ENCODE measurements at regions not wholly inside any gene's neighbourhood (a gene's known extent, or its start where the extent isn't known, plus 50 kb on each side); places are given as distances from the start of the nearest gene placed in this dataset.
"Not testable (repeated sequence)": the region's sequence is repeated elsewhere in the genome, so short reads cannot be mapped to it uniquely, and the experiment has no call there.

DNA sequence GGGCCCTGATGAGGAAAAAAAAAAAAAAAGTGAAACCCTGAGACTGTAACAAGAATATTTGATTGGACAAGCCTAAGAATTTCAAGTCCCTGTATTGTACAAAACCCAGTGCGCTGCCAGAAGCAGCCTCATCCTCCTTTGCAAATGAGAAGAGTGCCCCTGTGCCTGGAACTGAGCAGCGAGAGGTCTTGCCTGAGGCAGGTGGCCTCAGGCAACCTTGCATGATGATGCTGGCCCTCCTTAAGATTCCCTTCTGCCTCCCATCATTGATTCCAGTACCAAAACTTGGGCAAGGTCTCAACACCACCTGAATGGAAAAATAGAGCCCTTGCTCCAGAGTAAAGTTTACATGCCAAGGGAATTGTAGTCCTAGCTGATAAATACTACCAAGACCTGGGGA, 129.6 kb upstream of the RAB4A start:
- no peak for DNase-seq

DNA sequence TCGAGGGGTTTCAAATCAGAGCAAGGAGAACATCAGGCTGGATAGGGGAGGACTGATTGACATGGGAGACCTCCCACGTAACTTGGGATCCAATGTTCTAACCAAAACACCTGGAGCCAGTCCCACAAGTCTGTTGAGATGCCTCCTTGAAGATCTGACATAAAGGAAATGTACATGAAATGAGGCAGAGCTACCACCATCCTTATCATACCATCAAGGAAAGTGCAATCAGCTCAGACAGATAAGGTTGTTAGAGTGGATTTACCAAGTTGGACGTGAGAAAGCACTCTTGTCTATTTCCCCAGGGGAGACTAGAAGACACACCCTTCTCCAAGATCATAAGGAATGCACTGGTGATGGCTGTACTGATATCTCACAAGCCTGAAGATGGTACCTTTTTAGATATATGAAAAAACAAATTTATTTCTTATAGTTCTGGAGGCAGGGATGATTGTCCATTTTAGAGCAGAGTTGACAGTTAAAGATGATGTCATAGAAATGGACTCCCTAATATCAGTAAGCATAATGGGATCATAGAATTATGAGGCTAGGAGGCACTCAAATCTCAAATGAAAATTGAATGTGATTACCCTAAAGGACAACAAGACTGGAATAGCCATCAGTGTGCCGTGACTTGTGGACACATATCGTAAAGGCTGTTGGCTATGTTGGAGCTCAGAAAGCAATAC, 129.1 kb upstream of the RAB4A start:
- no peak for DNase-seq

DNA sequence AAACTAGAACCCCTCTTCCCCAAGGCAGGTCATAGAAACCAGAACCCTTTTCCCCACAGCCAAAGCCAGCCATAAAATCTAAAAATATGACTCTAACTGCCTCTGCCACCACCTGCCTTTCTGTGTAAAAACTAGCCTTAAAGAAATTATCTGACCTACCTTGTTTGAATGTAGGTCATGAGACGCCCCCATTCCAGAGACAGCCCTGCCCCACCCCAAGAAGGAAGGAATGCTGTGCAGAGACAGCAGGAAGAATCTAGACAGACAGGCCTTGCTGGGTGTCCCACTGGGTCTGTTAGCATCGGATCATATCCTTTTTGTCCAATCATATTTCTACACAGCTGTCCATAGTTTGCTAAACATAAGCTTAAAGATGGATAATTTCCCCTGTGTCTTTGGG, 128.4 kb upstream of the RAB4A start:
- no peak for DNase-seq

DNA sequence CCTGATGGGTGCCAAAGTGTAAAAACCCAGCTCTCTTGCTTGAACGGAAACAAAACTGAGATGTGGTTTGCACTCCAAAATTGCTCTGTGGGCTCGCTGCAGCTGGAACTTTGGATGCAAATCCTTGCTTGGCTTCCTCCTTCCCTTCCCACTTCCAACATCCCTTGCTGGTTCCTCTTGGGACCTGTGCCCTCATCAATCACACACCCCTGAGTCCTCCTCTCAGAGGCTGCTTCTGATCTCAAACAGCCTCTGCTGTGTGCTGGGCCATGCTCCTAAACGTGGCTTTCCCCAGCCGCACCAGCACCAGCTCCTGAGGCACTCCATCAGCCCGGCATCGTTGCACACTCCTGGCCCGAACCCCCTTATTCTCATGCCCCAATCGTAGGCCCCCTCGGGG, 124.3 kb upstream of the RAB4A start:
- no peak for DNase-seq

DNA sequence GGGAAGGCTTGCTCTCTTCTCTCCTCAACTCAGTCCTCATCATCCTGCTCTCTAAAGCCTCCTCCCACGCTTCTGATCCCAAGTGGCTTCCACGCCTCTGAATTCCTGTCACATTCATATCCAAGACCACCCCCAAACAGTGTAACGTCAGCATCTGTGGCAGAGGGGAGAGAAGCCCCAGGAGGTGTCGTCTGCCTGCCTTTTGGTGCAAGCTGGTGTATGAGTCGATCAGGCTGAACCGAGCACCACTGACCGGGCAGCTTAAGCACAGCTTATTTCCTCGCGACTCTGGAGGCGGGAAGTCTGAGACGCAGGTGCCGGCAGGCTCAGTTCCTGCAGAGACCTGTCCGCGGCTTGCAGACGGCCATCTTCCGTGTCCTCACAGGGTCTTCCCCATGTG, 123.8 kb upstream of the RAB4A start:
- DNase-seq, result no peak

DNA sequence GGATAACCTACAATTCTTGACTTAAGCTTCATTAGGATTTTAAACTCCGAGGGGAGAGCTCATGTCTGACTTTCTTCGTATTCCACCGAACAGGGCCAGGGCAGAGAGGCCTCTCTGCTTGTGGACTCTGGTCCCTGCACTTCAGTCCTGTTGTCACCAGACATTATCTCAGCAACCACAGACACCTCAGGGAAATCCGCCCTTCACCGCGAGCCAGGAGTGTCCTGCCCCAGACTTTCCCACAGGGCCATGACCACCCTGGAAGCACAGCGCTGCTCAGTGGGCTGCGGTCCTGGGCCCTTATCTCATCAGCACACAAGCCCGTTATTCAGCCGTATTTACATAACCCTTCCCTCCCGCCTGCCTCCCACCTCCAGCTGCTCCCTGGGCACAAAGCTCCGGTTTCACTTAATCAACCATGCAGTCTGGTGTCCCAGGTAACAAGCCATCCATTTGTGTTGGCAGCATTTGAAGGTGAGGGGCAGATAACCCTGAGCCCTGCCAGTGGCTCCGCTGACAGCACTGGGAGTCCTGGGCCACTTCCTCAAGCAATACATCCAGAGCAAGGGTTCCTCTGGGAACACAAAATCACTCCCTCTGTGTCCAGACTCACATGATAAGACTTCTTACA, 122.8 kb upstream of the RAB4A start:
- DNase-seq, result no peak

DNA sequence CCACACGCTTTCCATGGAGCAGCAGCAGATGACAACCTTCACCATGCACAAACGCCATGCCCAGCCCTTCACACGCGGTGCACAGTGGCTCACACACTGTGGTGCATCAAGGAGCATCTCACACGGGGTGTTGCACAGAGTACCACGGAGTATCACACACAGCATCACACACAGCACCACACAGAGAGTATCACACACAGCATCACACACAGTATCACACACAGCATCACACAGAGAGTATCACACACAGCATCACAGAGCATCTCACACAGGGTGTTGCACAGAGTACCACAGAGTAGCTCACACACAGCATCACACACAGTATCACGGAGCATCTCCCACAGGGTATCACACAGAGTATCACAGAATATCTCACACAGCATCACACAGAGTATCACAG, 122.2 kb upstream of the RAB4A start:
- DNase-seq, result no peak

DNA sequence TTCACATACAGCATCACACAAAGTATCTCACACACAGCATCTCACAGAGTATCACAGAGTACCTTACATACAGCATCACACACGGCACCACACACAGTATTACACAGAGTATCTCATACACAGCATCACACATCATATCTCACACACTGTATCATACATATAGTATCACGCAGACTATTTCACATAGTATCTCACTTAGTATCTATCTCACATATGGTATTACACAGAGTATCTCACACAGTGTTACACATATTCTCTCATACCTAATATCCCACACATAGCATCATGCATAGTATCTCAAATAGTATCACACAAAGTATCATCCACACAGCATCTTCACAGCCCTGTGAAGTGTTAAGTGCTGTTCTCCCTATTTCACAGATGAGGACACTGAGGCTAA, 121.5 kb upstream of the RAB4A start:
- no peak for DNase-seq

DNA sequence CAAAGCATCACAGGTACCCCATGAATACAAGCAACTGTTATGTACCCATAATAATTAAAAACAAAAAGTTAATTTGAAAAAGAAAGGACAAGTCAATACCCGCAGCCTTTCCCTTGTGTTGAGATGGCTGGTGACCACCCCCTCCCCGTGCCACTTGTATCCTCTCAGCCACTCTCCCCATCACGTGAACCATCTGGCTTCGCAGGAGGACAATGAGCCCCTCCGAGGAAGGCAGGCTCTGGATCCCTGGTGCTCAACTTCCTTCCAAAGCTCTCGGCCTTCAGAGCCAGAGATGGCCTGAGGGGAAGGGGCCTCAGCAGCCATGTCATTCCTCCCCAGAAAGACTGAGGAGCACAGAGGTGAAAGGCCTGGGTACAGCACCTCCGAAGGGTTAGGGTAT, 120.4 kb upstream of the RAB4A start:
- no peak for DNase-seq

DNA sequence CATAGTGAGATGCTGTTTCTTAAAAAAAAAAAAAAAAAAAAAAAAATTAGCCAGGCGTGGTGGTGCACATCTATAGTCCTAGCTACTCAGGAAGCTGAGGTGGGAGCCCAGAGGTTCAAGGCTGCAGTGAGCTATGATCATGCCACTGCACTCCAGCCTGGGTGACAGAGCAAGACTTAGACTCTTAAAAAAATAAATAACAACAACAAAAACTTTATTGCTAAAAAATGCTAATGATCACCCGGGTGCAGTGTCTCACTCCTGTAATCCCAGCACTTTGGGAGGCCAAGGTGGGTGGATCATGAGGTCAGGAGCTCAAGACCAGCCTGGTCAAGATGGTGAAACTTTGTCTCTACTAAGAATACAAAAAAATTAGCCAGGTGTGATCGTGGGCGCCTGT, 119.5 kb upstream of the RAB4A start:
- DNase-seq, result not testable (repeated sequence)

DNA sequence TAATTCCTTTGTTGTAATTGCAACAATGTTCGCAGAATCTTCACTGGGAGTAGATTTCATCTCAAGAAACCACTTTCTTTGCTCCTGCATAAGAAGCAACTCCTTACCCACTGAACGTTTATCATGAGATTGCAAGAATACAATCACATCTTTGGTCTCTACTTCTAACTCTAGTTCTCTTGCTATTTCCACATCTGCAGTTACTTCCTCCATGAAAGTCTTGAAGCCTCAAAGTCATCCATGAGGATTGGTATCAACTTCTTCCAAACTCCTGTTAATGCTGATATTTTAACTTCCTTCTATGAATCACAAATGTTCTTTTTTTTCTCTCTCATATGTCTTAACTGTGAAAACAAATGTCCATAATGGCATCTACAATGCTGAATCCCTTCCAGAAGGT, 118.6 kb upstream of the RAB4A start:
- DNase-seq, result no peak

DNA sequence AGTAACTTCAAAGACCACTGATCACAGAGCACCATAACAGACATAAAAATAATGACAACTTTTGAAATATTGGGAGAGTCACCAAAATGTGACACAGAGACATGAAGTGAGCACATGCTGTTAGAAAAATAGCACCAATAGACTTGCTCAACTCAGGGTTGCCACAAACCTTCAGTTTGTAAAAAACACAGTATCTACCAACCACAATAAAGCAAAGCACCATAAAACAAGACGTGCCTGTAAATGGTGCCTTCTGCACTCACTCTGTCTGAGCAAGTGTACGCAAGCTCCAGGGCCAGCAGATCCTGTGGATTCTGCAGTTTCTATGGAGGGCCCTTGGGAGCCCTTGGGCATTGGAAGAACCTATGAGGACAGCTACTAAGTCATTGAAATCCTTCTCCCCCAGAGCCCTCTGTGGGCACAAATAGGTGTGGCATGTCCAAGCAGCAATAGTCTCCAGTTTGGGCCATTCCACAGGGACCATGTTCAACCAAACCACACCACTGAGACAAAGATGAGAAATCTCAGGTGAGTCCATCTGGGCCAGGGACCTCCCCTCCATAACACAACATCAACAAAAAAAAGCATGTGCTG, 116.9 kb upstream of the RAB4A start:
- DNase-seq, result no peak

DNA sequence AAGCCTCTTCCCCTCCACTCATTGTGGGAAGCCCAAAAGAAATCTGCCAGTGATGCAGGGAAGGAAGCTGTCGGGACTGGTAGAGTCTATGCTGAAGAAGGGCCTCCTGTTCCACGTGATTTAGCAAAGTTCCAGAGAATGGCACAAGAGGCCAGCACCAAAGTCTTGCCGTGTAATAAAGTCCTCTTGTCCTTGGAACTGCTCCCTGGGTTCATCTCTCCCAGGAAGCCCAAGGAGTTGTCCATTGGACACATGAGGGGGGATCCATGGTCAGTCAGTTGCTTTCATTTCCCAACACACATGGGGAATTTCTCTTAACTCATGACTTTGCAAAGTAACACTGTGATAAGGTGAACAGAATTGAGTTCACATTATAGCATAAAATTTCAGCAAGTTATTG, 116.1 kb upstream of the RAB4A start:
- no peak for DNase-seq

DNA sequence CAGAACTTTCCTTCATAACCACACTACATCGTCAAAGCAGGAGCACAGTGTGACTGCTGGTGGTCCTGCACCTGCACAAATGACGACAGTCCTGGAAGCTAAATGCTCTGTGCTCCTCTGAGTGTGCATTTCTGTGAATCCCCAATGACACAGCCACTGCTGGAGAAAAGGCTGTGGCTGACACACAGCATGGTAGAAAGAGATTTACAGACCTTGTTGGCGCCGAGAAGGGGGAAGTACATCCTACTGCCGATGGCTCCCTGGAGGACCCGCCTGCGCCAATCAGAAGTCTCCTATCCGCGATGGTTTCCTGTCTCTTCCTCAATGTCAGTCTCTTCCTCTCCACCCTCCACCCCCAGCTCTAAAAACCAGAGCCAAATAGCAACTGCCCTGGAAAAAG, 115.4 kb upstream of the RAB4A start:
- DNase-seq, result peak; percentile 51

DNA sequence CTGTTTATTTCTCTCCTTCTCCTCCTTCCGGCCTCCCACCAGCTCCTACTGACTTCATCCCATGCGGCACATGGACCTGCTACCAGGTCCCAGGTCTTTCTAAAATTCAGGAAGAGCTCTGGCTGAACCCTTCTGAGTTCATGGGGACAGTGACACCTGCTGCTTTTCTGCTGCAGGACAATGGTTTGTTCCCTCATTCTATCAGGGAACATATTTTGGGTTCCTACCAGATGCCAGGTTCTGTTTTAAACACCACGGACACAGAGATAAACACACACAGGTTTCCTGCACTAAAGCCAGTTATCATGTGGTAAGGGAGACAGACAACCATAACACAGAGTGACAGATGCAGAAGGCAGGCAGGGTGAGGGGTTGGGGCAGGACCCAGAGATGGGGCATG, 114.0 kb upstream of the RAB4A start:
- no peak for DNase-seq

DNA sequence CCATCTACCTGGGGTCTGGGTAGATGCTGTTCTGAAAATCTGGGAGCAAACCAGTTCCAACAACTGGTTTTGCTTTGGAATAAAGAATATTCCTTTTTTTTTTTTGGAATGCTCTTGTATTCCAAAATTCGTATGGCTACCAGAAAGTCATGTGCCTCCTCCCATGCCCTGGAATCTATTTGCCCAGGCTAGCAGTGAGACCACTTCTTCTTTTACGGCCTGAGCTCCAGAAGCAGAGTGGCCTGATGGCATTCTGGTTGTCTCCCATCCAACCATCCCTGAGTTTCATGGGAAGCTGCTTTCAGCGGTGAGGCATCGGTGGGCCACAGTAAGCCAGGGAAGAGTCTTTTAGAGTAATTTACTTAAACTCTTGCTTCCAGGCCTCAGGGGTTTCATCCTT, 113.4 kb upstream of the RAB4A start:
- no peak for DNase-seq

DNA sequence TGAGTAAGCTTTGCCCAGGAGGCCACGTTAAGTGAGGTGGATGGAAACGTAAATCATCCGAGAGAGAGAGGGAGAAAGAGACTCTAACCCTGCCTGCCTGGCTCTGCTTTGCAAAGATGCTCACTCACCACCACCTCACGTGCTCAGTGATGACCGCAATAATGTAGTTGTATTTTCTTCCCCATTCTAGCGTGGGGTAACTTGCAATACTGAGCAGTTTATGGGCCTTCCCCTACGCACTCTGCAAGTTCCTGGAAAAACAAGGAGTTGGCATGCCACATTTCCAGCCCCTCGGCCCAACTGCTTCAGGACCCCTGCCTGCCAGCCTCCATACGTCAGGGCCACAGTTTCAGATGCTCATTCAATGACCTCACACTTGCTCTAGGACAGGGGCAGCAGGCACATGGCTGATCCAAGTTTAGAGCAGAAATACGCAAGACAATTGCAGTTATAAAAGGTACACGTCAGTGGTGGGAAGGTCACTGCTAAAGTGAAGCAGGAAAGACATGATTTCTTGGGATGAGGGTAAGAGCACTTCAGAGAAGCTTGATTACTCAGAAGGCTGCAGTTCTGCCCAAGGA, 112.5 kb upstream of the RAB4A start:
- peak; percentile 60 for DNase-seq

DNA sequence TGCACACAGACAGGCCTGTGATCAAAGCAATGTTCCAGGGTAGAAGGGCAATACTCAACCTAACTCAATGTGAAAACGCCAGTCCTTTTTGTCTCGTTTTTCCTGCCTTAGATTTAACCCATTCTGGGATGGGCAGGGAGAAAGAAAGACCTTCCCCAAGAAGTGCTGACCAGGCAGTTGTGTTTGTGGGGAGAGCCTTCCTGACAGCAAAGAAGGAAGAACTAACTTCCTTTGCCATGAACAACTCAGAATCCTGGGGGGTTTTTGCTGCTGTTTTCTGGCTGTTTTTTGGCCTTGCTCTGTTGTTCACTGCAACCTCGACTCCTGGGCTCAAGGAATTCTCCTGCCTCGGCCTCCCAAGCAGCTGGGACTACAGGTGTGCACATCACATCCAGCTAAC, 112.0 kb upstream of the RAB4A start:
- no peak for DNase-seq

DNA sequence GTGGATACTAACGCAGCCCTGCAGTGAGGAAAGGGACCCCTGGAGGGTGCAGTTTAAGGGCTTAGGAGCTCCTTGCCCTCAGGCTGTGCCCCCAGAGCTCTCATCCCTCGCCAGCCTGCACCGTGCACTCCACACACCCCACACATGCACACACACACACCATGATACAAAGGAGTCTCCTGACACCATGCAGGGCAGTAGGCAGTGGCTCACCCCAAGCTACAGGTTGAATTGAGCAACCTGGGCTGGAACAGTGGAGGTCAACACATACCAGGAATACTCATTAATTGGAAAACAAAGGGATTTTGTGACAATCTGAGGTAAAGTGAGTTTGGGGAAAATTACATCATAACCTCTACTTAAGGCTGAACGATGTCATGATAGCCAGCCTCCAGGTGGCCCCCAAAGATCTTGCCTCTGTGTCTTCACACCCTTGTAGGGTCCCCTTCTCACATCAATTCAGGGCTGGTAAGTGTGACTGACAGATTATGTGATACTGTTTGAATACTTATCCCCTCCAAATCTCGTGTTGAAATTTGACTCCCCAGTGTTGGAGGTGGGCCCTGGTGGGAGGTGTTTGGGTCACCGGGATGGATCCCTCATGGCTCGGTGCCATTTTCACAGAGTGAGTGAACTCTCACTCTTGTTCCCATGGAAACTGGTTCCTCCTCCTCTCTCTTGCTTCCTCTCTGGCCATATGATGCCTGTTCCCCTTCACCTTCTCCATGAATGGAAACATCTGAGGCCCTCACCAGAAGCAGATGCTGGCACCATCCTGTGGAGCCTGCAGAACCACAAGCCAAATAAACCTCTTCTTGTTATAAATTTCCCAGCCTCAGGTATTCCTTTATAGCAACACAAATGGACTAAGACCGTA, 111.0 kb upstream of the RAB4A start:
- DNase-seq, result no peak

DNA sequence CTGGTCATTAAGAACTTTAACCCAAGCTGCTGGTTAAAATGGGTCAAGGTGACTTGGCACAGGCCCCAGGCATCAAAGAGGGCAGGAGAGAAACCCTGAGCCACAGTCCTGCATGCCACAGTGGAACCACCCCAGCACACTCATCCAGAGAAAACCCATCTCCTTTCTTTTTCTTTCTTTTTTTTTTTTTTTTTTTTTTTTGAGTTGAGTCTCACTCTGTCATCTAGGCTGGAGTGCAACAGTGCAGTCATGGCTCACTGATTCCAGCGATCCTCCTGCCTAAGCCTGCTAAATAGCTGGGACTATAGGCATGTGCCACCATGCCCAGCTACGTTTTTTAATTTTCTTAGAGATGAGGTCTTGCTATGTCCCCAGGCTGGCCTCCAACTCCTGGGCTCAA, 109.2 kb upstream of the RAB4A start:
- no peak for DNase-seq

DNA sequence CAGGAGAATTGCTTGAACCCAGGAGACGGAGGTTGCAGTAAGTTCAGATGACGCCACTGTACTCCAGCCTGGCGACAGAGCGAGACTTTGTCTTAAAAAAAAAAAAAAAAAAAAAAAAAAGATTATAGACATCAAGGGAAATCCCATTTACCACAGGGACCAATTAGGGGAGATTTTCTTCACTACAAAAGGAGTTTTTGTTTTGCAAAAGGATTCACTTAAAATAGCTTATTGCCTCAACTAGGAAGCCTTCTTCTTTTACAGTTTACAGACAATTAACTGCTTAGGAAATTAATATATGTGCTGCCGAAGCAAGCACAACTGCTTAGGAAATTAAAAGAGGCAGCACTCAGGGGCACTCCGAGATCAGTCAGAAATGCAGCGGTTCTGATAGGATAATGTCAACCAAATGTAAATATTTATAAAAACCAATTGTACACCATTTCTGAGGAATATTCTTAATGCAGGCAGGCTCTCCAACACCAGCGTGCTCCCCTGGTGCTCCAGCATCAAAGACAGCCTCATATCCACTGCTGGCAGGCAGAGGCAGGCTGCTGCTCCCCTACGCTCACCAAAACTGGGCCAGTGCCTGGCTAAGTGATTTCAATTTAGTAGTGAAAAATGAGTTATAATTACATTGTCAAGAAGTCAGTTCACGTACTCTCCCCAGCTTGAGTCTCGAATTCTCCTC, 107.9 kb upstream of the RAB4A start:
- no peak for DNase-seq

DNA sequence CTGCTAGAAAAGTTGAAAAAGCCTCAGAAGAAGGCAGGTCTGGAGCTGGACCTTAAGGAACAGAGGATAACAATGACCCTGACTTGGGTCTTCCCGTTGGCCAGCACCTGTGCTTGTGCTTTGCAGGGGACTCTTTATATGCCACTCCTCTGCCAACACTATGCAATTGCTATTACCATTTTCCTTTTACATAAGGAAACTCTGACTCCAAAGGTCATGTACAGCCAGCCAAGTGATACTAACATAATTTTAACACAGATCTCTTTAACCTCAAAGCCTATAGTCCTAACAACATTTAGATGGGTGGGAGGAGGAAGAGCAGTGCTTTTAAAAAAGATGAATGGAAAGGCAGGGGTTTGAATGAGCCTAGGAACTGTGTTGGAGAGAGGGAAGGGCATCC, 106.6 kb upstream of the RAB4A start:
- DNase-seq, result no peak

All from CD4-positive, alpha-beta T cell treated with Interferon gamma for 1 hour (primary cell).